ENCODE measurements at regions not wholly inside any gene's neighbourhood (a gene's known extent, or its start where the extent isn't known, plus 50 kb on each side); places are given as distances from the start of the nearest gene placed in this dataset.

GRCh38 chr5:126103868-126104267, 319.3 kb upstream of the GRAMD2B start:
- DNase-seq (ENCODE audit: low read depth): no peak

DNA sequence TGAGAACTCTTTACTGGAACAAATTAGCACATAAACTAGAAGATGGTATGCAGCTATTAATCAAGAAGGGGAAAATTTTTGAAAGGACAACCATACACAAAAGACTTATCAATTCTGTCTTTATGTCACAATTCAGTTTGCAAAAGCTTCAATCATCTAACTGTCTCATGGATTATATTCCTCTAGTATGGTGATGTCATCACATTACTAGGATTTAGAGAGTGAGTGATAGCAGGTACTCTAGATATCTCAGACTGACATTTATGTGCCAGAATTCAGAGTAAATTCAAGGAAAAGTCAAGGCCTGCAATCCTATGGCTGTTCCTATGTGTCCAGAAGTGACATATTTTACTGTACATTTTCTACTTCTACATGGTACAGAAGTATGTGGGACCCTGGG, 318.9 kb upstream of the GRAMD2B start:
- no peak for DNase-seq (ENCODE audit: low read depth)
- no peak for TF ChIP-seq CTCF (IDR thresholded peaks at IDR 0.05; ENCODE audit: low read length, missing control alignments)
- no peak overlapping the region for H3K4me3 ChIP-seq (replicated peaks; ENCODE audit: low read depth, low read length)

More at GRCh38 chr5:126103868-126104267, 319.3 kb upstream of the GRAMD2B start:
- H3K4me3 ChIP-seq (replicated peaks; ENCODE audit: low read depth, low read length): no peak overlapping the region
- no peak for TF ChIP-seq CTCF (IDR thresholded peaks at IDR 0.05; ENCODE audit: low read length, missing control alignments)

DNA sequence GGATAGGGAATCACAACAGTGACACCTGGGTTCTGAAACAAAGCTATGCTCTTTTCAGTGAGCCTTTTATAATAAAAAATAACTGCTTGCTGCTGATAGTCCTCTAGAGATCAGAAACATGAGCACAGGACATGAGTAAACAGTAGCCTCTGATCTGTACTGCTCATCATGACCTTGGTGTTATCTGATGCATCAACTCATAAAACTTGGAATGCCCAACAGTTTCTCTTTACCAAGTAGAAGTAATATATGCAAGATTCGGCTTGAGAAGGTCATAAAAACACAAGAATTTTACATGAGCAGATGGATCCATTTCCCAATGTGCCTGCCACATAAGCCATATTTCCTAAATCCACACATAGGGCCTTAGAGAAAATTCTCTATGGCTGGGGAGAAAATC, 318.3 kb upstream of the GRAMD2B start:
- no peak for DNase-seq (ENCODE audit: low read depth)
- no peak for TF ChIP-seq CTCF (IDR thresholded peaks at IDR 0.05; ENCODE audit: low read length, missing control alignments)
- H3K4me3 ChIP-seq (replicated peaks; ENCODE audit: low read depth, low read length): no peak overlapping the region

GRCh38 chr5:126106029-126106428, 317.2 kb upstream of the GRAMD2B start:
- H3K4me3 ChIP-seq (replicated peaks; ENCODE audit: low read depth, low read length): no peak overlapping the region
- no peak for TF ChIP-seq CTCF (IDR thresholded peaks at IDR 0.05; ENCODE audit: low read length, missing control alignments)
- DNase-seq (ENCODE audit: low read depth): no peak

DNA sequence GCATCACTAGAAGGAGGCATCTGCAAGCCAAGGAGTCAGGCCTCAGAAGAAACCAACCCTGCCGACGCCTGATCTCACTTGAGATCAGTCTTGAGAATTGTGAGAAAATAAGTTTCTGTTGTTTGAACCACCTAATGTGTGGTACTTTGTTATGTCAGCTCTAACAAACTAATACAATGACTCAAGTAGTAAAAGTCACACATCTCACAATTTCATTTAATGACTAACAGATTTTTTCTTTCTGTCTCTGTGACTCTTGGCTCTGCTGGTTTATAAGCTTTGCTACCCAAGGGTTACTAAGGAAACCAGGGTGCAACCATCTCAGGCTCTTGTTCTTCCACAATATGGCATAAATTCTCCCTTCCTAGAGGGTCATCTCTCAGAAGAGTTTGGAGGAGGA, 315.8 kb upstream of the GRAMD2B start:
- no peak for DNase-seq (ENCODE audit: low read depth)
- TF ChIP-seq CTCF (IDR thresholded peaks at IDR 0.05; ENCODE audit: low read length, missing control alignments): no peak

GRCh38 chr5:126108470-126108869, 314.7 kb upstream of the GRAMD2B start:
- DNase-seq (ENCODE audit: low read depth): no peak
- no peak for TF ChIP-seq CTCF (IDR thresholded peaks at IDR 0.05; ENCODE audit: low read length, missing control alignments)
- H3K4me3 ChIP-seq (replicated peaks; ENCODE audit: low read depth, low read length): no peak overlapping the region

More for the DNA sequence above, 315.8 kb upstream of the GRAMD2B start:
- H3K4me3 ChIP-seq (replicated peaks; ENCODE audit: low read depth, low read length): no peak overlapping the region

DNA sequence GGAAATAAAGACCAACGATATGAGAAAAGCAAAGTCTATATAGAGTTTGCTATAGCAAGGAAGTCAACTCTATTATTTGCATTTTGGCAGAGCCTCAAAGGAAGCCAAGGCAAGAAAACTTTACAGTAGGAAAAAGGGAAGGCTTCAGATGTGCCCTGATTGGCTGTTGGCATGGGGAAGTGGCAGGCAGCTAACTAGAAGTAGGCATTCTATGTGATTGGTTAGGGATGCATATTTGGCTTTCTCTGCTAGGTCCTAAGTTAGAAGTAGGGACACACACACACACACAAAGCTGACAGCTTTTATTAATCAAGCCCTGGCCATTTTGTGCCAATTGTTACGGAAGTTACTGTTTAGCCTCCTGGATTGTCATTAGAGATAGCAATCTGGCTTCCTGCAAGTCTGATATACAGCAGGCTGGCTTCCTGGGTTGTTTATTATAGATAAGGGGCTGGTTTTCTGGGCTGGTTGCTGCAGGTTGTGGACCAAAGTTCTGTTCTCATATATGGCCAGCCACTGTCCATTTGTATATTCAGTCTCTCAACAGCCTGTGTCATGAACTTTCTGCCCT, 308.1 kb upstream of the GRAMD2B start:
- TF ChIP-seq CTCF (IDR thresholded peaks at IDR 0.05; ENCODE audit: low read length, missing control alignments): no peak
- no peak for DNase-seq (ENCODE audit: low read depth)
- no peak overlapping the region for H3K4me3 ChIP-seq (replicated peaks; ENCODE audit: low read depth, low read length)
